ENCODE measurements at regions not wholly inside any gene's neighbourhood (a gene's known extent, or its start where the extent isn't known, plus 50 kb on each side); places are given as distances from the start of the nearest gene placed in this dataset.

DNA sequence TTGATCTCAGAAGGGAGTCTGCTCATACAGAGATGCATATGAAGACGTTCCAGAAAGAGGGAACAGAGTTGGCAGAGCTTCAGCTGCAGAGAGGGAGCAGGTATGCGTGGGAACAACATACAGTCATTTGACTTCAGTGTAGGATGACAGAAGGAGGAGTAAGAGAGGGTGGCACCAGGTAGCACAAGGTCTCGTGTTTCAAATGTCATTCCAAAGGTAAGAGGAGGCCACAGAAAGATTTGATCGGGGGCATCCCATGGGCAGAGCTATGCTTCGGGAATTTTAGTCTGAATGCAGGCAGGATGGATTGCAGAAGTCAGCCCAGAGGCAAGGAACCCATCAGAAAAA, 367.1 kb downstream of the CDK5RAP2 start:
- DNase-seq = no peak
- Histone ChIP-seq H3K9me3 (no peaks in the 10 kb centered on the region), H3K27ac (no peak overlapping the region), H3K27me3 (no peaks in the 10 kb centered on the region), H3K4me3 (no peak overlapping the region), H3K36me3 (no peaks in the 10 kb centered on the region), H3K4me1 (no peaks in the 10 kb centered on the region)
- TF ChIP-seq, protein P1, sequence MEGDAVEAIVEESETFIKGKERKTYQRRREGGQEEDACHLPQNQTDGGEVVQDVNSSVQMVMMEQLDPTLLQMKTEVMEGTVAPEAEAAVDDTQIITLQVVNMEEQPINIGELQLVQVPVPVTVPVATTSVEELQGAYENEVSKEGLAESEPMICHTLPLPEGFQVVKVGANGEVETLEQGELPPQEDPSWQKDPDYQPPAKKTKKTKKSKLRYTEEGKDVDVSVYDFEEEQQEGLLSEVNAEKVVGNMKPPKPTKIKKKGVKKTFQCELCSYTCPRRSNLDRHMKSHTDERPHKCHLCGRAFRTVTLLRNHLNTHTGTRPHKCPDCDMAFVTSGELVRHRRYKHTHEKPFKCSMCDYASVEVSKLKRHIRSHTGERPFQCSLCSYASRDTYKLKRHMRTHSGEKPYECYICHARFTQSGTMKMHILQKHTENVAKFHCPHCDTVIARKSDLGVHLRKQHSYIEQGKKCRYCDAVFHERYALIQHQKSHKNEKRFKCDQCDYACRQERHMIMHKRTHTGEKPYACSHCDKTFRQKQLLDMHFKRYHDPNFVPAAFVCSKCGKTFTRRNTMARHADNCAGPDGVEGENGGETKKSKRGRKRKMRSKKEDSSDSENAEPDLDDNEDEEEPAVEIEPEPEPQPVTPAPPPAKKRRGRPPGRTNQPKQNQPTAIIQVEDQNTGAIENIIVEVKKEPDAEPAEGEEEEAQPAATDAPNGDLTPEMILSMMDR (IDR thresholded peaks at IDR 0.05) = no peak
- intact Hi-C loops (cut with DNase I; ENCODE audit: low total_unique reads) = no loop called here

DNA sequence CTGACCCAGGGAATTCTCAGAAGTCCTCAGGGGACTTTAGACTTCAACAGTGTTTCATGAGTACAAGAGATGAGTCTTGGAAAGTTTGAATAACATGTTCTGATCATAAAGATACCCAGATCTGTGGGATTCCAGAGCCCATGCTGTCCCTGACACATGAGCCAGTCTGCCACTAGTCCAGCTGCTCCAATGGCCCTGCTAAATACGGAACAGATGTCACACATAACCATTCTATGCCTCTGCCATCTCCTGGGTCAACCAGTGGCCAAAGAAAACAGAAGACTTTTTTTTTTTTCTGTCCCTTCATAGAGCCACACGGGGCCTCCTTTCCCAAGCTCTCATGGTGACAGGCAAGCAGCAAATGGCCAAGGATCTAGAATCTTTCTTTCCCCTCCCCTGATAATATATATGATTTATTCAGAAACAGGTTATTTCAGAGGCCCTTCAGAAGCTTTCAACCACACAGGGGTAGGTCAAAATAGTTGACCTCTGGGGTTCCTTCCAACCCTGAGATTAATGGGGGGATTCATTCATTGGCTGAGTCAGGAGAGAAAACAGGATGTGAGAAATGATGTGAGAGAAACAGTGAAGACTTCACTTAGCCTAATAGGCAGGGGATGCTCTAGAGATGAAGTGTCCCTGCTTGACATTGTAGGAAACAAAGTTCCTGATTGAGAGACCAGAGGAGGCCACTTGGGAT, 367.7 kb downstream of the CDK5RAP2 start:
- no peak for DNase-seq
- Histone ChIP-seq H3K27ac (no peak overlapping the region), H3K9me3 (no peaks in the 10 kb centered on the region), H3K4me1 (no peaks in the 10 kb centered on the region), H3K27me3 (no peaks in the 10 kb centered on the region), H3K4me3 (no peak overlapping the region), H3K36me3 (no peaks in the 10 kb centered on the region)
- intact Hi-C loops (cut with DNase I; ENCODE audit: low total_unique reads) = no loop called here
- TF ChIP-seq, protein P1 (IDR thresholded peaks at IDR 0.05) = no peak

DNA sequence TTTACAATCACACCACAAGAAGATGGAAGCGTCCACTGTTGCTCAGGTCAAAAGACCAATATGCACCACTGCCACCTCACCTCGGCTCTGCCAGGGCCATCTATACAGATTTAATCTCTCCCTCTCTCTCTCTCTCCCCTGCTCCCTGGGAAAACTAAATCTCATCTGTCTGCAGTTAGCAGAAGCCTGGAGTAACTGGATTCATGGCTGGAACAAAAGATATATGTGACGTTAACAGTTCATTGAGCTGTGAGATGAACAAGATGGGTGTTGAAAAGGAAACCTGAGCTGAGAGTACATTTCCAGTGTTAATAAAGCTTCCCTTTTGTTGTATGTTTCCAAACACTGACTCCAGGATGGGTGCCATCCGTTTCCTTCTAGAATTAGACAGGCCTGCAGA, 369.7 kb downstream of the CDK5RAP2 start:
- intact Hi-C loops (cut with DNase I; ENCODE audit: low total_unique reads) = no loop called here
- Histone ChIP-seq H3K36me3 (no peaks in the 10 kb centered on the region), H3K27me3 (no peaks in the 10 kb centered on the region), H3K9me3 (no peaks in the 10 kb centered on the region), H3K27ac (no peak overlapping the region), H3K4me1 (no peaks in the 10 kb centered on the region), H3K4me3 (no peak overlapping the region)
- DNase-seq = no peak
- TF ChIP-seq, protein P1 (IDR thresholded peaks at IDR 0.05) = no peak

DNA sequence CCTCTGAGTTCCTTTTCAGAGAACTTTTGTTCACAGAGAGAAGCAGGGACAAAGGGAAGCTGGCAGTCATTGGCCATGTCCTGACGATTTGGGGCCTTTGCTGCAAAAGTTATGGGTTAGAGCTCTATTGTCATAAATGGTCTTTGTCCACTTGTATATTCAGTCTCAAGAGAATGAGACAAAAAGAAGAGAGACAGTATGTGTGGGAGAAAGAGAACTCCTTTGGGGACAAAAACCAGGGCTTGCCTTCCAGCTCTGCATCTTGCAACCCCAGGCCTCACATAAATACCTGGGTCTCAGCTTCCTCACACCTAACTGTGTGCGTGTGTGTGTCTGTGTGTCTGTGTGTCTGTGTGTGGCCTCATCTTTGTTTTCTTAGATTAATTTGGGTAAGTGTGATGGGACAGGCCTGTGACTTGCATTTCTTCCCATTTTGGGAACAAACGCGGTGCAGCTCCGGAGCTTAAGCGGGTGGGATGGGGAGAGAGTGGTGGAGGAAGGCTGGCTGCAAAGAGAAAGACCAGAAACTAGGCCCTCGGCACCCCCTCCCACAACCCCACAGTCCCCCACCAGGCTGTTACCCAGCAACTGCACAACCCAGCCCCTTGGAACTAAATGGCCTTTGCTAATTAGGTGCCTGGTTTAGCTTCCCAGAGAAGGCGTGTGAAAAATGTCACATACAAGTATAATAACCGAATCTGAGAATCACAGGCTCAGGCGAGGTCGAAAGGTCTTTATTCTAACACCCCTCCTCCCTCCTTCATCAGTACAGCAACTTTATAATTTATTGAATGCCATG, 376.9 kb downstream of the CDK5RAP2 start:
- no peak for DNase-seq
- H3K4me3 ChIP-seq = no peak overlapping the region
- H3K4me1 ChIP-seq = no peaks in the 10 kb centered on the region
- TF ChIP-seq, protein P1 (IDR thresholded peaks at IDR 0.05) = no peak
- no peak overlapping the region for H3K27ac ChIP-seq
- no peaks in the 10 kb centered on the region for H3K36me3 ChIP-seq
- intact Hi-C loops (cut with DNase I; ENCODE audit: low total_unique reads) = no loop called here
- H3K27me3 ChIP-seq = no peaks in the 10 kb centered on the region
- no peaks in the 10 kb centered on the region for H3K9me3 ChIP-seq

DNA sequence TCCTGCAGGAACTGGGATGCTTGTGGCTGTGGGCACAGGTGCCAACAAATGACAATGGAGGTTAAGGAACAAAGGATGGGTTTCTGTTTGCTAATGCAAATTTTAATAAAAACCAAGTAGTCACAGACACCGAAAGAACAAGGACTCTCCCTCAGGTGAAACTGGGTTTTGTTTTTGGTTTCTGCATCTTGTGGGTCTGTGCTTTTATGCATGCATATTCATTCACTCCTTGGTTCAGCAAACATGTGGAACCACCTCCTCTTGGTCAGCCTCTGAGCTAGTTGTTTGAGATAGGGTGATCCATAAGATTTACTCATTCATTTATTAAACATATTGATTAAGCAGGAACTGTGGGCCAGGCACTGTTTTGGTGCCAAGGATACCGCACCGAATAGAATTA, 381.9 kb downstream of the CDK5RAP2 start:
- Histone ChIP-seq H3K27me3 (no peaks in the 10 kb centered on the region), H3K27ac (no peak overlapping the region), H3K4me1 (no peaks in the 10 kb centered on the region), H3K9me3 (no peaks in the 10 kb centered on the region), H3K4me3 (no peak overlapping the region), H3K36me3 (no peaks in the 10 kb centered on the region)
- TF ChIP-seq, protein P1 (IDR thresholded peaks at IDR 0.05) = no peak
- no peak for DNase-seq
- intact Hi-C loops (cut with DNase I; ENCODE audit: low total_unique reads) = no loop called here
